ENCODE measurements at regions not wholly inside any gene's neighbourhood (a gene's known extent, or its start where the extent isn't known, plus 50 kb on each side); places are given as distances from the start of the nearest gene placed in this dataset.
"Not testable (repeated sequence)": the region's sequence is repeated elsewhere in the genome, so short reads cannot be mapped to it uniquely, and the experiment has no call there.

DNA sequence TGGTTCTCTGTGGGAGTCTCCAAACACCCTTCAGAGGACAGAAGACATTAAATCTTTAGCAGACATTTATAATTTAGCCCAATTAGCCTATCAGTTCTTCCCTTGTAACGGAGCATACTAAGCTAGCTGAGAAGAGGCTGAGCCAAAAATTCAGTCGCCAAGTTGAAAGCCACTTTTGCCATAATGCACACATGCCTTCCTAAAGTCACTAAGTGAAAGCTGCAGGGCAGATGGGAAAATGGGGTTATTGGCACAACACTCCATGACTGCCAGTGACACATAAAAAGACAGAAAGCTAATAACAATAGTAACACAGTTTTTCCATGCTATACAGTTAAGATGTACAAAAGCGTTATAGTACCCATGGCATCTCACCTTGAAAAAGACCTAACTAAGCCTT lies 176.2 kb downstream of the DIRAS2 start:
- H3K4me3 ChIP-seq (ENCODE audit: low read depth, low read length) = no peak overlapping the region

DNA sequence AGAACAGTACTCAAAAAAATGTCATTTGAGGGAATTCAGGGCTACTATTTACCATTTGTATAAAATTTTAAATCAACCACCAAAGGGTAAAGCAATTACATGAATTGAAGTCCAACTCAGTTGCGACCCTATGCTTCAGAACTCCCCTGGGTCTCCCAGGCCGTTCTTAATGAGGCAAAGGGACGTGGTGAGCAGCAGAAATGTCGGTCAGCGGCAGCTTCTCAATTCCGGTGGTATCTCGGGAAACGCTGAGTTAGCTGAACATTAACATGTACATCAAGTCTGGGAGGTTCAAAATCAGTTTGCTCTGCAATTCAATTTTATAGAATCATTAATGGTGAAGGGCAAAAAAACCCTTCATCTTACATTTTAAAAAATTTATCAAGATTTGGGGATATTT lies 173.2 kb downstream of the DIRAS2 start:
- no peak overlapping the region for H3K4me3 ChIP-seq (ENCODE audit: low read depth, low read length)

DNA sequence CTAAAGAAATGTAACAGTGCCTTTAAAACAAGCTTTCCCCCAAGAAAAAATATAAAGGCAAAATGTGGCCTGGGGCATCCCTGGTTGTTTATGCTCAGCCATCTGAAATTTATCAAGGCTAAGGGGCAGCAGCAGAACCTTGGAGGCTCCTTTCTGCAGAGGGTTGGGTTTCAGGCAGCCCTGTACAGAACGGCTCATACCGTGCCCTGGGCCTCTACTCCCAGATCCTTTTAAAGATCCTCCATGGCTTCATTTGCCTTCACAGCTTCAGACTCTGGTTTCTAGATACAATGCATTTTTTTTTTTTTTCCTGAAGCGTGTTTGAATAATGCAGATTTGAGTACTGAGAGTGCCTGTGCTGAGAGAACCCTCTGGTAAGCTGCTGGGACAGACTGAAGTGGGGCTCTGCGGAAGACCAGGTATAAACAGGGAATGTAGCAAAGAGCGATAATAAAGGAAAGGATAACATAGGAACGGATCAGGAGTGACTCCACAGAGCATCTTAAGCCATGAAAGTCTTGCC lies 172.7 kb downstream of the DIRAS2 start:
- H3K4me3 ChIP-seq (ENCODE audit: low read depth, low read length) = no peak overlapping the region

DNA sequence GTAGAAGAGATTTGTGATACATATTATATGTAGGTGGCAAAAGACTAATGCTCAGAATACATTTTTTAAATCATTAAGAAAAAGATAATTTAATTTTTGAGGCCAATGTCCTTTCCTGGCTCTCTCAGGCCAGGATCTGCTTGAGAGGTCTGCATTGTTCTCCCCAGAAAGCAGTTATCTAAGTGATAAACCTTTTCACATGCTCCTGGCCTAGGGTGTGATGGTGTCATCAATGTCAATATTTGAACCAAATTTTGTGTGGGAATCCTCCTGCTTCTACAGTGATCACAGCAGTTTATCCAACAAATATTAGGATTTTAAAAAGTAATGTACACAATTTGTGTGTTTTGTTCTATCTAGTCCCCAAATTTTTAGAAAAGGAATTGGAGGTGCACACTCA lies 166.6 kb downstream of the DIRAS2 start:
- no peak overlapping the region for H3K4me3 ChIP-seq (ENCODE audit: low read depth, low read length)

DNA sequence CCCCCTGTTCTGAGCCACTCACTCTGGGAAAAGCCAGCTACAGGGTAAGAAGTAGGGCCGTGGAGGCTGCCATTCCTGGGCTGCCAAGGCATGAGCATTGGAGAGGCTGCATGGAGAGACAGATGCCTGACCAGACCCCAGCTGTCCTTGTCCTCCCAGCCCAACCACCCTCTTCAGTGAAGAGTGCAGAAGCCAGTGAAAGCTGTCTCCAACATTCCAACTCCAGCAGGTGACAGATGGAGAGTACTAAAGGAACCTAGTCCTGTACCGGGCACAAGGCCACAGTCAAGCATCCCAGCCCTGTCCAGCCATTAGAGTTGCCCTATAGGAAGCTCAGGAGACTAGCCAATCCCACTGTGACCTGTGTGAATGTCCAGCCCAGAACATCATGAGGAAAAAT lies 165.1 kb downstream of the DIRAS2 start:
- no peak overlapping the region for H3K4me3 ChIP-seq (ENCODE audit: low read depth, low read length)

DNA sequence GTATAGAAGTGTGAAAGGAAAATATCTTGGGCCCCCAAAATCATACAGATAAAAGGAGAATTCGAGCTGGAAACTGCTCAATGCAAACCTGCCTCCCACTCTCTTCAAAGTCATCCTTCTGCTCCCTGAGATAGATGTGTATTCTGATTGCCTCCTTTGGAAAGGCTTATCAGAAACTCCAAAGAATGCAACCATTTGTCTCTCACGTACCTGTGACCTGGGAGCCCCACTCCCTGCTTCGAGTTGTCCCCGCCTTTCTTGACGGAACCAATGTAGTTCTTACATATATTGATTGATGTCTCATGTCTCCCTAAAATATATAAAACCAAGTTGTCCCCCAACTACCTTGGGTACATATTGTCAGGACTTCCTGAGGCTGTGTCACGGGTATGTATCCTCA lies 163.8 kb downstream of the DIRAS2 start:
- no peak overlapping the region for H3K4me3 ChIP-seq (ENCODE audit: low read depth, low read length)

DNA sequence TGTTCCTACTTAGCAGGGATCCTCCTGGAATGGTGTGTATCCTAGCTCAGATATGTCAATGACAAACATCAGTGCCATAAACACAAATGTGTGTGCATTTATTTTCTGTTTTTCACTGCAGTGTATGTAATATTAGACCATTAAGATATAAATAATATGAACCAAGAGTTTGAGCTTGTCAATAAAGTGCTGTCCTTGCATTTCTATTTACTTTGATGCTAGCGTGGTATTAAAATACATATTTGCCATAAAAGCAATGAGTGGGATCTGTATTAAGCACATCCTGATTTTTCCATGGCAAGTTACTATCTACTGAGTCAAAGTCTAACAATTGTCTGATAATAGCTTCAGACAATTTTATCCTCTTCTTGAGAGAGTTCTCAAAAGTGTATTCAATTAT lies 157.6 kb downstream of the DIRAS2 start:
- no peak overlapping the region for H3K4me3 ChIP-seq (ENCODE audit: low read depth, low read length)

DNA sequence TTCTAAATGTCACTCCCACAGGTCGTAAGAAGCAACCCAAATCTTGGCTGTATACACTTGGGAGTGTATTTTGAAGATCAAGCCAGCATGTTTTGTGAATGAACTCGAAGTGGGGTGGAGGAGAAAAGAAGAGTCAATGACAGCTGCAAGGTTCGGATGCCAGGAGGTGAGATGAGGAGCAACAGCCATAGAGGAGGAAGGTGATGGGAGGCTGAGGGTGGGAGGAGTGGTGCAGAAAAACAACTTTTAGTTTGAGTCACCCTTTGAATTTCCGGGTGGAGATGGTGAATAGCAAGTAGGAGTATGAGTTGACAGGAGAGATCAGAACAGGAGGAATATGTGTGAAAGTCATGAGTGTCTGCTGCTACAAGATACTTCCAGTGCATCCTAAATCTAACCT lies 153.6 kb downstream of the DIRAS2 start:
- H3K4me3 ChIP-seq (ENCODE audit: low read depth, low read length) = no peak overlapping the region

DNA sequence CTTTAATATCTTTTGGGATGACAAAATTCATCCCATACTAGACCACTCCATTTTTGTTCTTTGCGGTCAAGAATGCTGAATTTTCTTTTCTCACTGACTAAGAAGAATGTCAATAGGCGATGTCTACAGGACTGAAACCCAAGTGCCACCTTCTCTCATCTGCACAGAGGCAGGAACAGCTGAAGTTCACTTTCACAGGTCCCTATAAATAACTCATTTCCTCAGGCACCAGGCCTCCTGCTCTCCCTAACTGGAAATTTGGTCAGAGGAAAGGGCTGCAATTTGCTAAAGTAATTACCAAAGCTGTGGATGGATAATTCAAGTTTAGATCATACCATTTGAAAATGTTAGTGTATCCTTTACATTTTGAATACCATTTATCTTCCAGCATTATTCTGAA lies 142.9 kb downstream of the DIRAS2 start:
- no peak overlapping the region for H3K4me3 ChIP-seq (ENCODE audit: low read depth, low read length)

DNA sequence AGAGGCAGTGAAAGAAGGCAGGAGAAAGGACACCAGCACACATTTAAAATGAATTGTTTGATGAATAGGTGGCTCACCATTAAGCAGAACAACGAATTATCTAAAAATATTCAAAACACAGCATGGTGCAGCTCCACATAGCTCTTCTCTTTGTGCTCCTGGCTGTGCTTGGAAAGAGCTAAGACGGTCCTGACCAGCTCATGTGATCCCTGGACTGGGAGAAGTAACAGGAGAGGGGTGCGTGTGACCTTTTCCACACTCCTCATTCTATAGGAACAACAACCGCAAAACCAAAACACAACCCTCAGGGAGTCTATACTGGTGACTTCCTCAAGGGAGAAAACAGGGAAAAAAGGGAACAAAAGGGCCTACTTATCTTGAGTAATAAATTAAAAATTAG lies 140.5 kb downstream of the DIRAS2 start:
- H3K4me3 ChIP-seq (ENCODE audit: low read depth, low read length) = no peak overlapping the region

DNA sequence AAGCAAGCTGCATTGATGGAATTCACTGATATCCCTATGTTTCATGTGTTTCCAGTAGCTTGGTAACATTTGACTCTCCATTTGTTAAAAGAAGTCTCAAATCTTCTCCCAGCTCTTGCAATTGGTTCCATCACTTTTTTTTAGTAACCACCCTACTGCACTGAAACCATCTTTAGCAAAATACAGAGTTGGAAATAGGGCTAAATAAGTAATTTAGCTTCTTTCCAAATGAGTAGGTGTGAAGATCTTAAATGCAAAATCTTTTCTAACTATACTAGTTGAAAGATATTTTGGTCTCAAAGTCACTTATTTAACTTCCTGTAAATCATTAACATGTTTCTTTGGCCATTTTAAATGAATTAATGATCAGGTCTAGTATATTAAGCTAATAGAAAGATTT lies 138.1 kb downstream of the DIRAS2 start:
- no peak overlapping the region for H3K4me3 ChIP-seq (ENCODE audit: low read depth, low read length)

DNA sequence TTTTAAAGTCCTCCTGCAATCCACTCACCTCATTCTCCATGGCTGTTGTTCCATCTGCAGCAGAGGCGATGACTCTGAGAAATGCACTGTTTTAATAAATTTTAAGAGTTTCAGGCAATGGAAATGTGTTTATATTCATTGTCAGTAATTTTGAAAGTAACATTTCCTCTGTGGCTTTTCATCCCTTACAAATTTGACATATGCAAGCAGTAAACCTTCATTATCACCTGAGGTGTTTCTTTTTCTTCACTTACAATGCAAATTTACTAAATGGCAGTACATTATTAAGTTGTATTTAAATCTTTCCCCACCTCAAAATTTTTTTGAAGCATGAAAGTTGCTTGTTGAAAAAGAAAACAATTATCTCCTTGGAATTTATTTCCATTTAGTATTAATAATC lies 136.9 kb downstream of the DIRAS2 start:
- no peak overlapping the region for H3K4me3 ChIP-seq (ENCODE audit: low read depth, low read length)

DNA sequence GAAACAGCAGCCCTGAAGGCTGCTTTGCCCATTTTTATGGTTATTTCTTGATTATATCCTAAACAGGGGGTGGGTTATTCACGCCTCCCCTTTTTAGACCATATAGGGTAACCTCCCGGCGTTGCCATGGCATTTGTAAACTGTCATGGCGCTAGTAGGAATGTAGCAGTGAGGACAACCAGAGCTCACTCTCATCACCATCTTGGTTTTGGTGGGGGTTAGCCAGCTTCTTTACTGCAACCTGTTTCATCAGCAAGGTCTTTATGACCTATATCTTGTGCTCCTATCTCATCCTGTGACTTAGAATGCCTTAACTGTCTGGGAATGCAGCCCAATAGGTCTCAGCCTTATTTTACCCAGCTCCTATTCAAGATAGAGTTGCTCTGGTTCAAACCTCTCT lies 136.2 kb downstream of the DIRAS2 start:
- H3K4me3 ChIP-seq (ENCODE audit: low read depth, low read length) = not testable (repeated sequence)

DNA sequence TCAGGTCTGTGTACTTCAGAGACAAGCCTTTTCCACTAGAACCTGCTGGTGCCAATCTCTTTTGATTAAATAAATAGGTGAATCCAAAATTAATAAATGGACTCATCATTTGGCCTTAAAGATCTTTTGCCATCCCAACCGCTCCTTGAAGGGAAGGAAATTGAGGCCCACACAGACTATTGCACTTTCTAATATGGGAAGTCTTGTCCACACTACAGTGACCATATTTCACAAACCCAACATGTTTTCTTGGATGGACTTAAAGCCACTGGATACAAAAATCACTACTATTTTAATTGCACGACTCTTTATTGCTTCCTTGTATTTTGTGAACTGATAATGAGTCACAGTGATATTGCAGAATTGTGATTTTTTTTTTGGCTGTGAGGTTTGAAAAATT lies 135.0 kb downstream of the DIRAS2 start:
- no peak overlapping the region for H3K4me3 ChIP-seq (ENCODE audit: low read depth, low read length)

DNA sequence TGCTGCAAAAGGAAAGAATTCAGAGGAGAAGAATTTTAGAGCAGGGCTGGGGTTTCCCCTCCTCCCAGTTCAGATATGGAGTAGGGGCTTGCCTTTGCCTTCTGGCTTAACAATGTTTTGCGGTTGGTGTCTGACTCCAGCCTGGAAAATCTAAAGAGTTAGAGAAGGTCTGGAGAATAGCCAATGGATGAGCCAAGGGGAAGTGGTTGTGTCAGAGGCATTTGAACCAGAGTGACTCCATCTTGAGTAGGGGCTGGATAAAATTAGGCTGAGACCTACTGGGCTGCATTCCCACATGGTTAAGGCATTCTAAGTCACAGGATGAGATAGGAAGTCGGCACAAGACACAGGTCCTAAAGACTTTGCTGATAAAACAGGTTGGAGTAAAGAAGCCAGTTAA lies 133.7 kb downstream of the DIRAS2 start:
- H3K4me3 ChIP-seq (ENCODE audit: low read depth, low read length) = no peak overlapping the region

DNA sequence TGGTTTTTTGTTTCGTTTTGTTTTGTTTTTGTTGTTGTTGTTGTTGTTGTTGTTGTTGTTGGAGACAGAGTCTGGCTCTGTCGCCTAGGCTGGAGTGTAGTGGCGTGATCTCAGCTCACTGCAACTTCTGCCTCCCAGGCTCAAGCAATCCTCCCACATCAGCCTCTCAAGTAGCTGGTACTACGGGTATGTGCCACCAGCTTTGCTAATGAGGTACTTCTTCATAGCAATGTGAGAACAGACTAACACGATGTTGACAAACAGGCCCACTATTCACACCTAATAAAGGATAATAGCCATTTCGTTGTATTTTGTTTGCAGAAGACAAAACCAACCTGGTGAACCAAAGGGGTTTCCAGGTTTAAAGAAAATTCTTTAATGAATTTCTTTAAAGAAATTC lies 130.9 kb downstream of the DIRAS2 start:
- no peak overlapping the region for H3K4me3 ChIP-seq (ENCODE audit: low read depth, low read length)

DNA sequence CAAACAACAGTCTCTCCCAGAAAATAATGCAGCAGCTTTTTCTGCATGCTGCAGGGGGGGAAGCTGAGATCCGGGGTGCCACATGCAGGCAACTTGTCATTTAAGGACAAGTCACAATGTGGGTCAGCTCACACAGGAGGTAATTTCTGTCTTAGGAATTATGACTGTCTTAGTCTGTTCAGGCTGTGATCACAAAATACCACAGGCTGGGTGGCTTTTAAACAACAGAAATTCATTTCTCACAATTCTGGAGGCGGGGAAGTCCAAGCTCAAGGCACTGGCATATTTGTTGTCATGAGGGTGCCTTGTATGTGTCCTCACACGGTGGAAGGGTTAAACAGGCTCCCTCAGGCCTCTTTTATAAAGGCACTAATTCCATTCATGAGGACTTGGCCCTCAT lies 127.7 kb downstream of the DIRAS2 start:
- no peak overlapping the region for H3K4me3 ChIP-seq (ENCODE audit: low read depth, low read length)

DNA sequence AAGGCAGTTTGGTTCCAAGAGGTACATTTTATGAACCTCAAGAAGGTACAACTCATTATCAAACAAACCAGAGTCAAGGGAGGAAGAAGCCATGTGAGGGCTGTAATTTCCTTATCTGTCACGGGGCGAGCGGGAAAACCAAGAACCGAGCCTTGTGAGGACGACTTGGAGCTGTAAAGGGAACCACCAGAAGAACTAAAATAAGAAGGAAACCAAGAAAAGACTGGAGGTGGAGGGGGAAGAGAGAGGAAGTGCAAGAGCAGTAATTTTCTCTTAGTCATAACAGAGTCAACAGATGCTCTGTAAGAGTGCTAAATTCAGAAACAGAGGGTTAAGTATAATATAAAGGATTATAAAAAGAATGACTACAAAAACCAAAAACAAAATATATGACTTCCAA lies 127.1 kb downstream of the DIRAS2 start:
- H3K4me3 ChIP-seq (ENCODE audit: low read depth, low read length) = no peak overlapping the region

DNA sequence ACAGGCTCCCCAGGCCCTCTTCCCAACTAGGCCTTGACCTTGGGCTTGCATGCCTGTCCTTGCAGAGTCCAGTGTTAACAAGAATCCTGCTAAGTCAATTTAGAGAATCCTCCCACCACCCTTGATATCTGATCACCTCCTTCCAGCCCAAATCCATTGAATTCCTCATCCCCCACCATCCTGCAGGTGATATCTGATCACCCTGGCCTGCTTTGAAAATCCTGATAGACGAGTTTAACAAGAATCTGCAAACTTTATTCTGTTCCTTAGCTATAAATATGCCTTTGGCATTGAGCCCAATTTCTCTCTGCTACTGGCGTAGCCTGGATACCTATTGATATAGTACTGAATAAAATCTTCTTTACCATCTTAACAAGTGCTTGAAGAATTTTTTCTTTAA lies 125.5 kb downstream of the DIRAS2 start:
- H3K4me3 ChIP-seq (ENCODE audit: low read depth, low read length) = no peak overlapping the region

DNA sequence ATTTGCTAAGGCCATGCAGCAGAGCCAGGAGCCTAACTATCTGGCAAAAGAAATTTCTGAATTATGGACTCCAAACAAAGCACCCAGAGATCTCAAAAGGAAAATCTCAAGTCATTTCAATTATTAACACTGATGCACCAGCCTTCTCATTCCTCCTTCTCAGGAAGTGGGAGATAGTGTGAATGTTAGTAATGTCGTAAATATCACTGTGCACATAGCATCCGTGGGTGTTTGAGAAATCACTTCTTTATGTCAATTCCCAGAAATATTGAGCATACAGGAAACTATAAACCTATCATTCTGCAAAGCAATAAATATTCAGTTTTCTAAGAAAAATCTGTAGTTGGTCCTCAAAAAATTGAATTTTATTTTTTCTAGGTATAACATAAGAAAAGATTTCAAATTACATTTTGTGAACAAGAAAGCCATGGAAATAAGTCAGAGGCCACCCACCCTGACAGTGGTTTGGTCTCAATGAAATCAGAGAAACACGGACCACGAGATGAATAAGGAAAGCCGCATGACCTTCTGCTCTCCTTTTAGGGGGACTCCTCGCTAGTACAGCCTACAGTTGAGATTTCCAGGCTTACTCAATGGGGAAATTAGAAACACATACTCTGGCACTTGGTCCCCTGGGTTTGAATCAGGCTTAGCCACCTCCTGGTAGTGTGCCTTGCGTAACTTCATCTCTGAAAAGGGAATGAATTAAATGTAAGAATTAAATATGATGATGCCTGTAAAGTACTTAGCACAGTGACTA lies 120.6 kb downstream of the DIRAS2 start:
- H3K4me3 ChIP-seq (ENCODE audit: low read depth, low read length) = no peak overlapping the region

DNA sequence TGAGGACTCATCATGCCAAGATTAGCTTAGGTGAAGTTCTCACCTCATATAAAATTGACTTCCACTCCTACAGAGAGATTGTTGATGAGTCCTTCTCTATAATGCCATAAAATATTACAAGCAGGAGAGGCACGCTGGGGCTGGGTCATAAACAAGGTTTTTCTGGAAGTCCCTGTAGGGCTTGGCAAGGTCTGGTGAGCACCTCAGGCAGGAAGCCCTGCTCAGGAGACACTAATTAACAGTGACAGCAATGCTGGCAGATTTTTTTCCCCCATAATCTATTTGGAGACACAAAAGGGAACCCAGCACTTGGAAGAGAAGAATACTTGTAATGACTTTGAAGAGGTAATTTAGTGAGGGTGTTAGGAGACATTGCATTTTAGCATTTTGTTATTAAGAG lies 118.7 kb downstream of the DIRAS2 start:
- H3K4me3 ChIP-seq (ENCODE audit: low read depth, low read length) = no peak overlapping the region

DNA sequence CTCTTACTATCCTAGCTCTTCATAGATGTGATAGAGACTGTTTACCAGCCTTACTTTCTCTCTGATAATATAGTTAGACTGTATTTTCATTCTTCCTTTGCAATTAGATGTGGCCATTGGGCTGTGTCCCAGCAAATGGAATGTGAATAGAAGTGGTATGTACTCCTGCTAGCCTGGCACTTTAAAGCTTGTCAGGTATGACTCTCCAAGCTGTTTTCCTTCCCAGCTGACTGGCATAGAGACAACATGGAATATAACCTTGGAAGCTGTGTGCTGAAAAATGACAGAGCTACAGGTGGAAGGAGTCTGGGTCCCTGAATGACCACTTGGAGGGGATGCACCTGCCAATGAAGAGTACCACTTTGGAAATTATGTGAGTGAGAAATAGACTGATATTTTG lies 116.2 kb downstream of the DIRAS2 start:
- no peak overlapping the region for H3K4me3 ChIP-seq (ENCODE audit: low read depth, low read length)

DNA sequence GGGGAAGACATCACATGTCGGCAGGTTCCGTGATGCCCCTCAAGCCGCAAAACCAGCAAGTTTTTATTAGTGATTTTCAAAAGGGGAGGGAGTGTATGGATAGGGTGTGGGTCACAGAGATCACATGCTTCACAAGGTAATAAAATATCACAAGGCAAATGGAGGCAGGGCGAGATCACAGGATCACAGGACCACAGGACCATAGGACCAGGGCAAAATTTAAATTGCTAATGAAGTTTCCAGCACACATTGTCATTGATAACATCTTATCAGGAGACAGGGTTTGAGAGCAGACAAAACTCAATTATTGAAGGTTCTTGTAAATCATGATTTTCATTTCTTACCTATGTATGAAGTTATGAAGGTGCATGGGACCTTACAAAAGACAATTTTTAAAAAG lies 106.5 kb downstream of the DIRAS2 start:
- H3K4me3 ChIP-seq (ENCODE audit: low read depth, low read length) = not testable (repeated sequence)
